ENCODE measurements at regions not wholly inside any gene's neighbourhood (a gene's known extent, or its start where the extent isn't known, plus 50 kb on each side); places are given as distances from the start of the nearest gene placed in this dataset.

GRCh38 chr2:136703214-136703613 is 62.1 kb upstream of the THSD7B start:
- no peak for TF ChIP-seq CTCF (IDR thresholded peaks at IDR 0.05)
- no peak for TF ChIP-seq POLR2A (IDR thresholded peaks at IDR 0.05)

Data from gastroesophageal sphincter (tissue), 3 donors.